Activated CD8-positive, alpha-beta memory T cell treated with anti-CD3 and anti-CD28 coated beads, Interleukin-2, amount 10 ng/mL, durations not matched to agents 7 days and 5 days (primary cell): ENCODE measurements at regions not wholly inside any gene's neighbourhood (a gene's known extent, or its start where the extent isn't known, plus 50 kb on each side); places are given as distances from the start of the nearest gene placed in this dataset.

Source experiments
- ATAC-seq: fragments of 150-1000 bp; cut with Tn5 transposase; one replicate; pipeline ENCODE4 v1.10.0; 2021; ENCODE audit warnings: moderate library complexity
- CTCF ChIA-PET: fragments of 350-600 bp; sonication (Branson Sonifier 250); formaldehyde crosslinking; loops from one replicate; lab custom pipeline; 2021; ENCODE audit warnings: antibody characterized with exemption; lab: Charles Lee
- DNase-seq: peaks from one replicate; pipeline ENCODE4 v3.0.0-alpha.2; 2020
- H3K27ac Mint-ChIP-seq: one replicate; pipeline ENCODE4 v1.8.0; 2021; ENCODE audit warnings: mild to moderate bottlenecking, mixed read lengths
- H3K27me3 Mint-ChIP-seq: one replicate; pipeline ENCODE4 v1.8.0; 2021; ENCODE audit warnings: mixed read lengths
- H3K36me3 Mint-ChIP-seq: one replicate; pipeline ENCODE4 v1.8.0; 2021; ENCODE audit warnings: mild to moderate bottlenecking, mixed read lengths
- H3K4me1 Mint-ChIP-seq: one replicate; pipeline ENCODE4 v1.8.0; 2021; ENCODE audit warnings: mixed read lengths
- H3K4me3 Mint-ChIP-seq: one replicate; pipeline ENCODE4 v1.8.0; 2021; ENCODE audit warnings: mild to moderate bottlenecking, moderate library complexity, mixed read lengths
- H3K9me3 Mint-ChIP-seq: one replicate; pipeline ENCODE4 v1.8.0; 2022; ENCODE audit warnings: low read depth, mixed read lengths

GRCh38 chr9:117595650-117596049, 108.6 kb upstream of the TLR4 start:
- CTCF ChIA-PET, result no interaction called here
- no peaks in the 10 kb centered on the region for H3K36me3 Mint-ChIP-seq
- DNase-seq, result no peak
- peaks cover 8% of the 10 kb centered on the region for H3K9me3 Mint-ChIP-seq
- H3K27ac Mint-ChIP-seq, result no peak overlapping the region
- no peaks in the 10 kb centered on the region for H3K27me3 Mint-ChIP-seq
- H3K4me3 Mint-ChIP-seq, result no peak overlapping the region
- H3K4me1 Mint-ChIP-seq, result no peaks in the 10 kb centered on the region
- no peak for ATAC-seq

DNA sequence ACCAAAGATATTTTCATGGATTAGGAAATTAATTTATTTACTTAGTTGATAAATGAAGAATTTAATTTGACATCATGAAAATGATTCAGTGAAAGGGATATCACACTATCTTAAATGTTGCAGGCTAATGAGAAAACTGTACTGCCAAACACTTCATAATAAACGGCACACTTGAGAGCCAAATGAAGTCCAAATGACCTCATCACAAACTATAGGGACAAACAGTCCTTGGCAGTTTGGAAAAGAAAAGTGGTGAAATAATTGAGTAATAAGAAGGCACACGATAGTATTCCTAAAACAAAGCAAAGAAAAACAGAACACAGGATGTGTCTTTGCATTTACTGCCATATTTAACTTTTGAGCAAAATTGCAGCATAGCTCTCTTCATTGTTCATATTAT, 116.9 kb upstream of the TLR4 start:
- Mint-ChIP-seq H3K4me1 (no peaks in the 10 kb centered on the region), H3K27ac (no peak overlapping the region), H3K27me3 (no peaks in the 10 kb centered on the region), H3K4me3 (no peak overlapping the region), H3K36me3 (no peaks in the 10 kb centered on the region), H3K9me3 (no peaks in the 10 kb centered on the region)
- DNase-seq, result no peak
- ATAC-seq, result no peak
- CTCF ChIA-PET, result no interaction called here

- H3K4me1 Mint-ChIP-seq, result no peaks in the 10 kb centered on the region
- H3K9me3 Mint-ChIP-seq, result peaks cover 5% of the 10 kb centered on the region
- ATAC-seq (no peak), DNase-seq (no peak)
- H3K27ac Mint-ChIP-seq, result no peak overlapping the region
- CTCF ChIA-PET, result interaction anchor here (1.5 kb wide), 1 partner anchor 10 kb away, joined by 3 read pairs; no protein-coding TSS in a partner anchor
- no peaks in the 10 kb centered on the region for H3K36me3 Mint-ChIP-seq
- no peaks in the 10 kb centered on the region for H3K27me3 Mint-ChIP-seq
- no peak overlapping the region for H3K4me3 Mint-ChIP-seq
These were observed 130.1 kb upstream of the TLR4 start for GRCh38 chr9:117574099-117574498.

DNA sequence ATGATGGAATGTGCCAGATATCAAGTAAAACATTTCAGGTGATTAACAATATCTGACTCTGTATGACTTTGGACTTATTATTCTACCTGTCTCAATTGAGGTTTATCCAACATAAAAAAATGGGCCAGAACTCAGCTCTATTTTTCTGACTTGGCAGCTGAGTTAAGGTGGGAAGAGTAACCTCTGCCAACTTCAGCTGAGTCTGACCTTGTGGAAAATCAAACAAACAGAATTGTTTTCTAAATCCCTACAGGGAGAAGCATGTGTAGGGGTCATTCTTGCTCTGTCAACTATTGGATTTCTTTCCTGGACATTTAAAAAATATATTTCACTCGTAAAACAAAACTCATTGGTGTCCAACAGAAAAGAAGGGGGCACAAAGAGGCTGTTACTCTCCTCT, 139.4 kb upstream of the TLR4 start:
- no peak for ATAC-seq
- no peak for DNase-seq
- H3K4me1 Mint-ChIP-seq, result no peaks in the 10 kb centered on the region
- no peaks in the 10 kb centered on the region for H3K36me3 Mint-ChIP-seq
- no peaks in the 10 kb centered on the region for H3K27me3 Mint-ChIP-seq
- no peak overlapping the region for H3K27ac Mint-ChIP-seq
- CTCF ChIA-PET, result no interaction called here
- H3K4me3 Mint-ChIP-seq, result no peak overlapping the region
- H3K9me3 Mint-ChIP-seq, result peaks cover 2% of the 10 kb centered on the region

- H3K4me3 Mint-ChIP-seq, result no peak overlapping the region
- DNase-seq (no peak), ATAC-seq (no peak)
- no peaks in the 10 kb centered on the region for H3K4me1 Mint-ChIP-seq
- CTCF ChIA-PET, result no interaction called here
- H3K9me3 Mint-ChIP-seq, result no peaks in the 10 kb centered on the region
- no peak overlapping the region for H3K27ac Mint-ChIP-seq
- H3K36me3 Mint-ChIP-seq, result no peaks in the 10 kb centered on the region
- H3K27me3 Mint-ChIP-seq, result no peaks in the 10 kb centered on the region
These were observed 142.4 kb upstream of the TLR4 start for GRCh38 chr9:117561761-117562160.

GRCh38 chr9:117555964-117556629, 141.2 kb upstream of the ASTN2 start:
- ATAC-seq (no peak), DNase-seq (peak; percentile 51)
- CTCF ChIA-PET, result interaction anchor here (1.0 to 1.5 kb wide), 2 partner anchors 10 to 68 kb away, joined by 4 to 6 read pairs; no protein-coding TSS in a partner anchor
- Mint-ChIP-seq H3K27ac (no peak overlapping the region), H3K36me3 (no peaks in the 10 kb centered on the region), H3K27me3 (no peaks in the 10 kb centered on the region), H3K9me3 (peaks cover 3% of the 10 kb centered on the region), H3K4me1 (no peaks in the 10 kb centered on the region), H3K4me3 (no peak overlapping the region)

DNA sequence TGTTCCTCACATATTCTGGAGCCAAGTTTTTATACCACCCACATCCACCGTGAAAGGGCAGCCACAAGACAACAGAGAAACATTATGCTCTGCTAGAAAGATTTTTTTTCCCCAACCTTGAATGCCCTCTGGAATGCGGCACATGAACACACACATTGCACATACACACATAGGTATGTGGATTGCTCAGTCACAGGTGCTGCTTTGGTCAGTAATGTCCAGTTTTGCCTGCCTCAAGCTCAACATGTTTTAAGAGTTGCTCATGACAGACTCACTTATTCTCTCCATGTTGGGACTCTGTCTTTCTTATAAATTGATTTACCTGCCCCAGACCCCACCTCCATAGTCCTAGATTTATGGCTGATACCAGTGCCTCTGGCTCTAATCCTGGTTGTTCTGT, 138.0 kb upstream of the ASTN2 start:
- Mint-ChIP-seq H3K4me3 (no peak overlapping the region), H3K4me1 (no peaks in the 10 kb centered on the region), H3K36me3 (no peaks in the 10 kb centered on the region), H3K27me3 (no peaks in the 10 kb centered on the region), H3K9me3 (peaks cover 3% of the 10 kb centered on the region), H3K27ac (no peak overlapping the region)
- no peak for ATAC-seq
- no peak for DNase-seq
- CTCF ChIA-PET, result no interaction called here

- H3K4me1 Mint-ChIP-seq, result no peaks in the 10 kb centered on the region
- no peaks in the 10 kb centered on the region for H3K27me3 Mint-ChIP-seq
- peaks cover 3% of the 10 kb centered on the region for H3K9me3 Mint-ChIP-seq
- no peaks in the 10 kb centered on the region for H3K36me3 Mint-ChIP-seq
- H3K27ac Mint-ChIP-seq, result no peak overlapping the region
- CTCF ChIA-PET, result no interaction called here
- DNase-seq, result no peak
- no peak overlapping the region for H3K4me3 Mint-ChIP-seq
- no peak for ATAC-seq
These were observed 136.3 kb upstream of the ASTN2 start for GRCh38 chr9:117551171-117551570.

DNA sequence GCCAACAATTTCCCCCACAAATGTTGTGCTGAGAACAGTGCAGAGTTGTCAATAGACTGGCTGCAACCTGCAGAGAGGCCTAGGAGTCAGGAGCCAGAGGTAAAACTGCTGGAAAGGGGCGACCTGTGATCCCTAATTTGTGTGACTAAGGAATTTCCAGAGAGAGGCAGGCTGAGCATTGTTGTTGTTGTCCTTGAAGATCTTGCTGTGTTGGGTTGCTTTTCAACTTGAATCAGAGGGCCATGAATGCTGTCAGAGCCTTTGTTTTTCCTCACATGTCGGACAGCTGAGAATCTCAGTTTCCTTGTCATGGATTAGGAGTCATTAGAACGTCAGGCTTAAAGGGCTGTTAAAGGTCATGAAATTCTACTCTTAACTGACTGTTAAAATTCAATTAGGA, 134.6 kb upstream of the ASTN2 start:
- Mint-ChIP-seq H3K36me3 (no peaks in the 10 kb centered on the region), H3K9me3 (peaks cover 3% of the 10 kb centered on the region), H3K27me3 (no peaks in the 10 kb centered on the region), H3K4me3 (no peak overlapping the region), H3K27ac (no peak overlapping the region), H3K4me1 (no peaks in the 10 kb centered on the region)
- DNase-seq (no peak), ATAC-seq (no peak)
- CTCF ChIA-PET, result no interaction called here

- no peaks in the 10 kb centered on the region for H3K36me3 Mint-ChIP-seq
- no peak for DNase-seq
- no peak overlapping the region for H3K4me3 Mint-ChIP-seq
- CTCF ChIA-PET, result no interaction called here
- ATAC-seq, result no peak
- H3K4me1 Mint-ChIP-seq, result no peaks in the 10 kb centered on the region
- H3K27ac Mint-ChIP-seq, result no peak overlapping the region
- H3K9me3 Mint-ChIP-seq, result peaks cover 3% of the 10 kb centered on the region
- no peaks in the 10 kb centered on the region for H3K27me3 Mint-ChIP-seq
These were observed 133.7 kb upstream of the ASTN2 start for GRCh38 chr9:117548556-117548955.

- Mint-ChIP-seq H3K9me3 (no peaks in the 10 kb centered on the region), H3K4me1 (no peaks in the 10 kb centered on the region), H3K27me3 (no peaks in the 10 kb centered on the region), H3K4me3 (no peak overlapping the region), H3K36me3 (no peaks in the 10 kb centered on the region), H3K27ac (no peak overlapping the region)
- DNase-seq, result no peak
- CTCF ChIA-PET, result interaction anchor here (1.0 kb wide), 1 partner anchor 60 kb away, joined by 3 read pairs; no protein-coding TSS in a partner anchor
- ATAC-seq, result no peak
These were observed 133.0 kb upstream of the ASTN2 start for GRCh38 chr9:117547904-117548303.

DNA sequence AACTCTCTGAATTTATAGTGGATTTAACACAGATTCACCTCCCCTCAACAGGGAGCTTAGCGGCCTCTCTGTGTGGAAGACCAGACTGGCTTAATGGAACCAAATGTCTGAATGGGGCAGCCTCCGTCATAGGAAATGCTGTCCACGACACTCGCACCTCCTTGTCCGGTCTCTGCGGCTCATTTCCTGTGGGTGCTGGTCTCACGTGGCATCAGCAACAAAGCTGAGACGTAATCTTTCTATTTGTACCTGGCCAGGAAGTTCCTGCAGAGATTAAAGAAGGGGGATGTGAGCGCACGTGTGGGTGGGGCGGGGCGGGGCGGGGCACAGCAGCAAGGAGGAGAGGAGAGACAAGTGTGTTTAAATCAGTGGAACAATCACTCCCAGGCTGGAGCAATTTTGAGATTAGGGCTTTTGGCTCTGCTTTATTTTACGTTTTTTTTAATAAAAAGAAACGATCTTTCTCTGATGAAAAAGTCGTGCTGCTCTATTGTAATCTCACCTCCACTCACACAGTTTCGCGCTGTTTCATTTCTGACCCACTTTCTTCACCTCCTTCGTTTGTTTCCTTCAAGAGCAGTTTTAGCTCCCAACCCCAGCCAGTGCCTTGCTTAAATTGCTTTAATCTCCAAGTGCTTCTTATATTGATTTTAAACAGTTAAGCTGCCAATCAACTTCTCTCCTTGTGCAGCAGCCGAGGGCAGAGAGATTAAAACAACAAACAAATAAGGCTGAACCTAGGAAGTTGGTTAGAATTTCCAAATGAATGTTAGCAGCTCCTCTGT, 132.2 kb upstream of the ASTN2 start:
- H3K4me3 Mint-ChIP-seq, result no peak overlapping the region
- CTCF ChIA-PET, result interaction anchor here (1.0 to 1.1 kb wide), 2 partner anchors 9 to 59 kb away, joined by 3 to 4 read pairs; no protein-coding TSS in a partner anchor
- no peaks in the 10 kb centered on the region for H3K9me3 Mint-ChIP-seq
- no peak overlapping the region for H3K27ac Mint-ChIP-seq
- no peaks in the 10 kb centered on the region for H3K27me3 Mint-ChIP-seq
- H3K36me3 Mint-ChIP-seq, result no peaks in the 10 kb centered on the region
- H3K4me1 Mint-ChIP-seq, result no peaks in the 10 kb centered on the region
- DNase-seq, result no peak
- ATAC-seq, result no peak

GRCh38 chr9:117545846-117546245, 131.0 kb upstream of the ASTN2 start:
- no peaks in the 10 kb centered on the region for H3K9me3 Mint-ChIP-seq
- H3K27ac Mint-ChIP-seq, result no peak overlapping the region
- DNase-seq (no peak), ATAC-seq (no peak)
- H3K4me1 Mint-ChIP-seq, result no peaks in the 10 kb centered on the region
- H3K27me3 Mint-ChIP-seq, result no peaks in the 10 kb centered on the region
- no peak overlapping the region for H3K4me3 Mint-ChIP-seq
- no peaks in the 10 kb centered on the region for H3K36me3 Mint-ChIP-seq
- CTCF ChIA-PET, result interaction anchor here (1.1 kb wide), 1 partner anchor 10 kb away, joined by 4 read pairs; no protein-coding TSS in a partner anchor

DNA sequence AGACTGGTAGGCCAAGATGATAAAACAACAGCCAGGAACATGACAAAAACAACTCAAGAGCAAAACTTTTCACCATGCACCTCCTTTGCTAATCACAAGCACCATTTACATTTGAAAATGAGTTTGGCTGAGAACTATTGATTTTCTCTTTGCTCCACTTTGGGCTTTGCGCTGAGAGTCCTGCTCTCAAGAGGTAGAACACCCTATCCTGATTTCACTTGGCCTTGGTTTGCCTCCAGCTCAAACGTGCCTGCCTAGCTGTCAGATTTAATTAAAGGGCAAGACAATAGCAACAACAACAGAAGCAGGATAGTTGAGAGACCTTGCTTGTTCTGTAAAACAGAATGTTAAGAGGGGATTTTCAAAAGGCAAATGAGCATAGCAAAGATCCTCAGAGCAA, 128.2 kb upstream of the ASTN2 start:
- CTCF ChIA-PET, result no interaction called here
- no peak for ATAC-seq
- Mint-ChIP-seq H3K36me3 (no peaks in the 10 kb centered on the region), H3K4me1 (no peaks in the 10 kb centered on the region), H3K9me3 (no peaks in the 10 kb centered on the region), H3K27me3 (no peaks in the 10 kb centered on the region), H3K4me3 (no peak overlapping the region), H3K27ac (no peak overlapping the region)
- no peak for DNase-seq
